GM18867 (cell line): ENCODE measurements at regions not wholly inside any gene's neighbourhood (a gene's known extent, or its start where the extent isn't known, plus 50 kb on each side); places are given as distances from the start of the nearest gene placed in this dataset.

Experiments used
- ATAC-seq: cut with Tn5 transposase; IDR thresholded peaks from one replicate; pipeline ENCODE4 v1.9.1; 2021; ENCODE audit warnings: mild to moderate bottlenecking, moderate library complexity; ENCODE audit not compliant: unreplicated experiment

DNA sequence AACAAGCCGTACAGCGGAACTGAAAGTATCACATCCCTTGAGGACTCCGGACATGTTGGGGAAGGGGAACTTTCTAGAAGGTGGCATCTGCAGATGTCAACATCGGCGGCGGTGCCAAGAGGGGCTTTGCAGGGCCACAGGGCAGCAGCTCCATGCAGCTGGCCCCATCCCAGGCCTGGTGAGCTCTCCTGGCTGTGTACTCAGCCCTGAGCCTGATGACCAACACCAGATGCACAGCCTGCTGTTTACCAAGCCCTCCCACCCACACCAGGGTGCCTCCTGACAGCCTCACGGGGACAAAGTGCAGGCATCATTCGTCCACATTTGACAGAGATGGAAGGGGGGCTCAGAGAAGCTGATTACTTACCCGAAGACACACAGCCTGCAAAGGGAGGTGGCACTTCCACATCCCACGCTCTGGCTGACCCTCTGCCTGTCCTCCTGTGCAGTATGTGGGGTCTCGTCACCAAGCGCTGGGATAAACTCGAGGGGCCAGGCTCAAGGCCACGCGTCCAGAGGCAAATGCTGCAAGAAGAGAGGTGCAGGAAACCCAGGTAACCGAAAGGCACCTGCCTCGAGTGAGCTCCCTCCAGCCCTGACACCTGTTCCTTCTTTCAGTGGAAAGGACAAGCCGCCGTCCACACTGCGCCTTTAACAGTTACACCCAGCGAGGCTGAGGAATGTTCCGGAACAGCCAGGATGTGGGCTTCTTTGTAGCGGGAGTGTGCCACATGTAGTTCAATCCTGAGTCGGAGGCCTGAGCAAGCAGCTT lies 69.0 kb upstream of the ASAP2 start:
- ATAC-seq: no peak

GRCh38 chr2:9135822-9136558 lies 70.6 kb upstream of the ASAP2 start:
- no peak for ATAC-seq

DNA sequence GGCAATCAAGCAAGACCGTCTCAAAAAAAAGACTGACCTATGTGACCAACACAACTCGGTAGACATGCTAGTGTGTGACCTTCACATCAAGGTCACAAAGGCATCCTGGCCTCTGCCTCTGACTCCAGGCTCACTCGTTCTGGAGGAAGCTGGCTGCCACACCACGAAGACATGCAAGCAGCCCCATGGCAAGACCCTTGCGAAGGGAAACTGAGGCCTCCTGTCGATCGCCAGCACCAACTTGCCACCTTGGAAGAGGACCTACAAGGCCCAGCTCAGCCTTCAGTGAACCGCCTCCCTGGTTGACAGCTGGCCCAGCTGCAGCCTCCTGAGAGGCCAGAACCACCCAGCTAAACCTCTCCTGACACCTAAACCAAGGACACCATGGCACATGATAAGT lies 79.3 kb upstream of the ASAP2 start:
- no peak for ATAC-seq

- ATAC-seq: no peak
Measured at GRCh38 chr2:9126540-9126939, 80.1 kb upstream of the ASAP2 start.

DNA sequence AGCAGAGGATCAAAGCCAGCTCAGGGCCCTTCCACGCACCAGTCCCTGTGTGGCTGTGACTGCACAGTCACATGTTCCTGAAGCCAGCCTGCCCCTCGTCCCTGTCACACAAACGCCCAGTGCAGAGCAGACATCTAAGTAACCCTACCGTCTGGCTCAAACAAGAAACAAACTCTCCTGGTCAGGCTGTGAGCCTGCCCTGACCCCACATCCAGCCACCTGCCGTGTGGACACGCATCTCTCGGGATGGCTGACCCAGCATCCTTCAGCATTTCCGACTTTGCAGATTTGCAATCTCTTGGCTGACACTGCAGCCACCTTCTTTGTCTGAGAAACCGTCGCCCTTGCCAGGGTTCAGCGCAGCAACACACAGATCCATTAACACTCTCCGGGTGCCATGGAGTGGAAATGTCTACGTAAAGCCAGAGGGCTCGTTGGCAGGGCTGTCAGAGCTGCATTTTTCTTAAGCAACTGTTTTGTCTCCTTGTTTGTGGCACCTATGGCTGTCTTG lies 82.3 kb upstream of the ASAP2 start:
- ATAC-seq: no peak

GRCh38 chr2:9123069-9123468 lies 83.5 kb upstream of the ASAP2 start:
- no peak for ATAC-seq

DNA sequence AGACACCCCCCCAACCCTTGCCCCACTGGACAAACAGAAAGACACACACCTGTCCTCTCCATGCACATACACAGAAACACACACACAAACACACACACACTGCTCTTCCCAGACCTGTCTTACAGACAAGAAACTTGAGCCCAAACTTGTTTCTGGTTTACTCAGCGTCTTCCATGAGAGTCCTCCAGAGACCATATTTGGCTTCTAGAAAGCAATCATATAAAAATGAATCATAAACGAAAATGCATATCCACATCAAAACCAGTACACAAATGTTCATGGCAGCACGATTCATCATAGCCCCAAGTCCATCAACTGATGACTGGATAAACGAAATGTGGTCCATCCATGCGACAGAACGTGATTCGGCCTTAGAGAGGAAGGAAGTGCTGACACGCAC lies 84.2 kb upstream of the ASAP2 start:
- no peak for ATAC-seq

GRCh38 chr2:9118383-9118960 lies 88.1 kb upstream of the ASAP2 start:
- ATAC-seq: no peak

GRCh38 chr2:9115229-9115628 lies 91.4 kb upstream of the ASAP2 start:
- no peak for ATAC-seq

DNA sequence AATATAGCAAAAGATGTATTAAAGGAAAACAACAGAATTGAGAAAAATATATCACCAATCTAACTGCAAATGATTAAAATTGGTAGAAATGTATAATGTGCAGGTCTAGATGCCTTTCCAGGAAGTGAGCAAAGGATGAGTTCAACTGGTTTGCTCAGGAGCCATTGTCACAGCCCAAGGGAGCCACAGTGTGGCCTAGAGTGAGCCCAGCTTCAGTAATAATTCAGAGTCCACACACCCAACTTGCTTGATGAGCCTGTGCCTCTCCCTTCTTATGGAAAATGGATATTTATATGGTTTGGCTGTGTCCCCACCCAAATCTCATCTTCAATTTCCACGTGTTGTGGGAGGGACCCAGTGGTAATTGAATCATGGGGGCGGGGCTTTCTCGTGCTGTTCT lies 92.2 kb upstream of the ASAP2 start:
- no peak for ATAC-seq

- no peak for ATAC-seq
Measured at GRCh38 chr2:9113916-9114315, 92.7 kb upstream of the ASAP2 start.

DNA sequence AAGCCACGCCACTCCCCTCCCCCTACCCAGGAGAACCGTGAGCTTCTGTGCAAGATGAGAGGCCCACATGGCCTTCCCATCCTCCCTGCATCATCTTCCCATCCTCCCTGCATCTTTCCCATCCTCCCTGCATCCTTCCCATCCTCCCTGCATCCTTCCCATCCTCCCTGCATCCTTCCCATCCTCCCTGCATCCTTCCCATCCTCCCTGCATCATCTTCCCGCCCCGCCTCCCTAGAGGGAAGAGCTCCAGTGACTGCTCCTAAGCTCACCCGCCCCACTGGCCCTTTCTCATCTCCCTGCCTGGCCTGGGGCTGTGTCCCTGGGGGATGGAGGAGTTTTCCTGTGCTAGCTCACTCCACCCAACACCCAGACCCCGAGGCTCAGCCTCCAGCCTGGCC lies 93.3 kb upstream of the ASAP2 start:
- no peak for ATAC-seq

DNA sequence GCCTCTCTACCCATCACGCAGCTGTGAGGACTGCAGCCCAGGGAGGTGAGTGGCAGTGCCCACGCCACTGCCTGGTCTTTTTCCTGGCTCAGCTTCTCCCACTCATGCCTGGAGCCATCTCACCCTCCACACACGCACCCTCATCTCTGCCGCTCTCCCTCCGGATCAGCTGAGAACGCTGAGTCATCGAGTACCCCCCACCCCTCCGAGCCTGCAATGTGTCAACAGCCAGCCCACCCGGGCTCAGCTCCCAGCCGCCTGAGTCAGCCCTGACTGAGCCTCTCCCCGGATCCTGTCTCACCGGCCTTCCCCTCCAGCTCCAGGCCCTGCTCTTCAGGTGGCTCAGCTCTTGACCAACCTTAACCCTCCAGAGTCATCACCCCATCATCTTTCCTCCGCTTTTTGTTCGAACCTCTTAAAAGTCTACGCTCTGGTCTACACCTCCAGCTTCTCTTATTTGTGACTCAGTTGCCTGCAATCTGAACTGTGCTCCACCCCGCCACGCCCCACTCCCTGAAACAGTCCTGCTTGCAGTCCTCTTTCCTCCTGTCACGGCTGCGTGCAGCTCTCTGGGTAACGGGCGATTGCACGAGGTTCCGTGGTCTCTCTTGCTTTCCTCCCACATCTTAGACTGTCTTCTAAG lies 94.4 kb upstream of the ASAP2 start:
- no peak for ATAC-seq

DNA sequence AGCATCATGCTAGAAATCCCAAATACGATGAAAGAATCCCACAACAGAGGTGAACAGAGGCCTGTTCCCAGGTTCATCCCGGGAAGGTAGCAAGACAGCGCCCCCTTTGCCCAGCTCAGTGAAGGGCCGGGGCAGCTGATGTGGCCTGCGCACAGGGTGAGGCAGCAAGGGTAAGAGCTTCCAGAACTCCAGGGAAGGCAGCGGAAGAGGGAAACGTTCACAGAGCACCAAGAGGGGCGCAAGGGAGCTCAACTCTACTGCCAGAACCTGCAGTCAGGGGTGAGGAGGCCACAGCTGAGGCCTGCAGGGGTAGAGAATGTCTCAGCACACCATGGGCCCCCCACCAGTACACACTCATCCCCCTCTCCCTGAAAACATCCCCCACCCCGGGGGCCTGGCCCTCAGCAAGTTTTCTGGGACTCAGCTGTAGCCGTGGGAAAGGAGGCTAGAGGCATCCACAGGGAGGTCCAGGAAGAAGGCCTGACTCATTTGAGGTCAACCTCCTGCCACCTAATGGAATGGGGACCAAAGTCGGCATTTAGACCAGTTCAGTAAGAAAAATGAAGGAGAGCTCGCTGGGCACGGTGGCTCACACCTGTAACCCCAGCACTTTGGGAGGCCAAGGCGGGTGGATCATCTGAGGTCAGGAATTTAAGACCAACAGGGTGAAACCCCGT lies 95.6 kb upstream of the ASAP2 start:
- no peak for ATAC-seq

- no peak for ATAC-seq
Measured at GRCh38 chr2:9110346-9110884, 96.2 kb upstream of the ASAP2 start.

DNA sequence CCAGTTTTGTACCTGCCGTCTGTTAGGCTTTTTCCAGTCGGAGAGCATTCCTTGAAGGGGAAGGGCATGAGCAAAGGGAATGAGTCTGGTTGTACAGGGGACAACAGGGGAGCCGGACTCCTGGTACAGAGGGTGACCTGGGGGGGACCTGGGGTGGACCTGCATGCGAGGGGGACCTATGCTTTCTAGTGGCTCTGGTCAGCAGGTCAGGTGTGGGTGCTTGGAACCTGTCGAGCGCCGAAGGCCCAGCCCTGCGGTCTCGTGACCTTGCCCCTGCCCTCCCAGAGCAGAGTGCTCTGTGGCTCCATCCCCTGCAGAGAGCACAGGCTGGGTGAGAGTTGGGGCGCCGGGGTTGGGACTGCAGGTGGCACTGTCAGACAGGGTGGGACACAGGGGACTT lies 96.7 kb upstream of the ASAP2 start:
- no peak for ATAC-seq

DNA sequence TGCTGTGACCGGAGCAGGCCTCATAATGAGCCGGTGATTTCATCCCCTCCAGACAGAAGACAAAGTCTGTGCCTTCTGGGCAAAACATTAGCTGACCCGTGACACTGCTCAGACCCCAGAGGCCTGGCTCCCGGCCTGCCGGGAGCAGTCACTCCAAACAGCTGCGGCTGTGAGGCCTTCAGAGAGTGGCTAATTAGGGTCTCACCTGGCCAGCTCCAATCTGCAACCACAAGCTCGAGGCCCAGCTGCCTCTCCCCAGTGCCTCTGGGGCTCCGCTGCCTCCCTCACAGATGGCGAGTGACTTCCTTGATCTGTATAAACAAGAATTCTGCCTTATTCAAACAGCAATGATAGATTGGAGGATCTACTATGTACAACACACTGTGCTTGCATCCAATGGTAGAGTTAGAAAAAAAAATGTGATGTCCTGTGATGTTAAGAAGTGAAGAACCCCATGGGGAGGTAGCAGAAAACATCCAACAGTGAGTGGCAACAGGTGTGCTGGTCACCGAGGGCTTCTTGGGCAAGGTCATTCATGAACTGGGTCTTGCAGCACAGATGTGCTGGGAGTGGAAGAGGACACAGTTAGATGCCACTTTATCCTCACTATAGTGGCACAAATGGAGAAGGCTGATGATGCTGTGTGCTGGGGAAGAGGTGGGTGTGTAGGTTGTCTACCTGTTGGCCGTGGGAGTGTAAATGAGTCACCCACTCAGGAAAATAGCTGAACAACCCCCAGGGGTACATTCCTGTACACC lies 98.2 kb upstream of the ASAP2 start:
- no peak for ATAC-seq

- no peak for ATAC-seq
Measured at GRCh38 chr2:9107168-9108025, 99.2 kb upstream of the ASAP2 start.
